HL-60 (cell line): ENCODE measurements at regions not wholly inside any gene's neighbourhood (a gene's known extent, or its start where the extent isn't known, plus 50 kb on each side); places are given as distances from the start of the nearest gene placed in this dataset.

Experiments
- GABPA ChIP-seq: IDR thresholded peaks from 2 replicates; pipeline ENCODE4 v1.6.1; 2012; ENCODE audit warnings: low read depth
- POLR2AphosphoS5 ChIP-seq: IDR thresholded peaks from 2 replicates; pipeline ENCODE4 v1.6.1; 2012; ENCODE audit warnings: low read depth
- SPI1 ChIP-seq: IDR thresholded peaks from 2 replicates; pipeline ENCODE4 v1.6.1; 2012; ENCODE audit warnings: low read depth, mild to moderate bottlenecking, borderline replicate concordance
- TF ChIP-seq, protein P1 (sequence below): IDR thresholded peaks from one replicate; pipeline ENCODE4 v1.5.1; 2011; ENCODE audit warnings: low read length, control low read depth, inconsistent platforms; ENCODE audit not compliant: insufficient read depth
- TF ChIP-seq, protein P2 (sequence below): IDR thresholded peaks from 2 replicates; pipeline ENCODE4 v1.6.1; 2012; ENCODE audit warnings: low read depth; ENCODE audit not compliant: insufficient replicate concordance

DNA sequence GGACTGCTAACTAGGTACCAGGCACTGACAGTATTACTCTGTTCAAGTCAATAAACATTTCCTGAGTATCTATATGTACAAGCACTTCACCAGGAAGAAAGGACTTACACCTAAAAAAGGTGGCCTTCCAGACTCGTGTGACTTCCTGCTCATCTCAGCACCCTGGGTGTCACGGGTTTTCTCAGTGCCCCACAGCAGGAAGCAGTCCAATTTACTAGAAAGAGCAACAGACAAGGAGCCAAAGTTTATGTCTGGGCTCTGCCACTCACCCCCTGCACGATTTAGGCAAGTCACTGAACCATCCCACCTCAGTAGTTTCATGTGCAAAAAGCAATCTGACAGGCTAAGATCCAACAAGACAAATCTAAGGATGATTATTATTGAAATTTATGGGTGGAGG, 92.4 kb downstream of the TMEM215 start:
- TF ChIP-seq, protein P1, sequence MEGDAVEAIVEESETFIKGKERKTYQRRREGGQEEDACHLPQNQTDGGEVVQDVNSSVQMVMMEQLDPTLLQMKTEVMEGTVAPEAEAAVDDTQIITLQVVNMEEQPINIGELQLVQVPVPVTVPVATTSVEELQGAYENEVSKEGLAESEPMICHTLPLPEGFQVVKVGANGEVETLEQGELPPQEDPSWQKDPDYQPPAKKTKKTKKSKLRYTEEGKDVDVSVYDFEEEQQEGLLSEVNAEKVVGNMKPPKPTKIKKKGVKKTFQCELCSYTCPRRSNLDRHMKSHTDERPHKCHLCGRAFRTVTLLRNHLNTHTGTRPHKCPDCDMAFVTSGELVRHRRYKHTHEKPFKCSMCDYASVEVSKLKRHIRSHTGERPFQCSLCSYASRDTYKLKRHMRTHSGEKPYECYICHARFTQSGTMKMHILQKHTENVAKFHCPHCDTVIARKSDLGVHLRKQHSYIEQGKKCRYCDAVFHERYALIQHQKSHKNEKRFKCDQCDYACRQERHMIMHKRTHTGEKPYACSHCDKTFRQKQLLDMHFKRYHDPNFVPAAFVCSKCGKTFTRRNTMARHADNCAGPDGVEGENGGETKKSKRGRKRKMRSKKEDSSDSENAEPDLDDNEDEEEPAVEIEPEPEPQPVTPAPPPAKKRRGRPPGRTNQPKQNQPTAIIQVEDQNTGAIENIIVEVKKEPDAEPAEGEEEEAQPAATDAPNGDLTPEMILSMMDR = no peak
- TF ChIP-seq GABPA (no peak), POLR2AphosphoS5 (no peak), SPI1 (no peak)
- TF ChIP-seq, protein P2, sequence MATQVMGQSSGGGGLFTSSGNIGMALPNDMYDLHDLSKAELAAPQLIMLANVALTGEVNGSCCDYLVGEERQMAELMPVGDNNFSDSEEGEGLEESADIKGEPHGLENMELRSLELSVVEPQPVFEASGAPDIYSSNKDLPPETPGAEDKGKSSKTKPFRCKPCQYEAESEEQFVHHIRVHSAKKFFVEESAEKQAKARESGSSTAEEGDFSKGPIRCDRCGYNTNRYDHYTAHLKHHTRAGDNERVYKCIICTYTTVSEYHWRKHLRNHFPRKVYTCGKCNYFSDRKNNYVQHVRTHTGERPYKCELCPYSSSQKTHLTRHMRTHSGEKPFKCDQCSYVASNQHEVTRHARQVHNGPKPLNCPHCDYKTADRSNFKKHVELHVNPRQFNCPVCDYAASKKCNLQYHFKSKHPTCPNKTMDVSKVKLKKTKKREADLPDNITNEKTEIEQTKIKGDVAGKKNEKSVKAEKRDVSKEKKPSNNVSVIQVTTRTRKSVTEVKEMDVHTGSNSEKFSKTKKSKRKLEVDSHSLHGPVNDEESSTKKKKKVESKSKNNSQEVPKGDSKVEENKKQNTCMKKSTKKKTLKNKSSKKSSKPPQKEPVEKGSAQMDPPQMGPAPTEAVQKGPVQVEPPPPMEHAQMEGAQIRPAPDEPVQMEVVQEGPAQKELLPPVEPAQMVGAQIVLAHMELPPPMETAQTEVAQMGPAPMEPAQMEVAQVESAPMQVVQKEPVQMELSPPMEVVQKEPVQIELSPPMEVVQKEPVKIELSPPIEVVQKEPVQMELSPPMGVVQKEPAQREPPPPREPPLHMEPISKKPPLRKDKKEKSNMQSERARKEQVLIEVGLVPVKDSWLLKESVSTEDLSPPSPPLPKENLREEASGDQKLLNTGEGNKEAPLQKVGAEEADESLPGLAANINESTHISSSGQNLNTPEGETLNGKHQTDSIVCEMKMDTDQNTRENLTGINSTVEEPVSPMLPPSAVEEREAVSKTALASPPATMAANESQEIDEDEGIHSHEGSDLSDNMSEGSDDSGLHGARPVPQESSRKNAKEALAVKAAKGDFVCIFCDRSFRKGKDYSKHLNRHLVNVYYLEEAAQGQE = no peak
